ENCODE measurements at regions not wholly inside any gene's neighbourhood (a gene's known extent, or its start where the extent isn't known, plus 50 kb on each side); places are given as distances from the start of the nearest gene placed in this dataset.

DNA sequence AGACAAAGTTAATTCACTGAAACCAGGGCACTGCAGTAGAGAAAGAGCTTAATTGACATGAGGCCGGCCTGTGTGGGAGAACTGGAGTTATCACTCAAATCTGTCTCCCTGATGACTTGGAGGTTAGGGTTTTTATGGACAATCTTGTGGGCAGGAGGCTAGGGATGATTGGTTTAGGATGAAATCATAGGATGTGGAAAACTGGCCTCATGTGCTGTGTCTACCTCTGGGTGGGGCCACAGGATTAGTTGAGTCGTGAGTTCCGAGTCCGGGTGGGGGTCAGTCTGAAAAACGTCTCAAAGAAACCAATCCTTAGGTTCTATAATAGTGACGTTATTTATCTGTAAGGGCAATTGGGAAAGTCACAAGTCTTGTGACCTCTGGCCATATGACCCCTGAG, 68.1 kb downstream of the UCHL1 start:
- Histone ChIP-seq H2BK15ac (ENCODE audit: low read depth, low read length) (no peak overlapping the region), H3K9ac (ENCODE audit: extremely low read depth, insufficient read length, low read length) (no peak overlapping the region), H3K4ac (ENCODE audit: low read depth, low read length) (no peak overlapping the region), H3K4me1 (ENCODE audit: insufficient read depth, low read length) (peaks cover 10% of the 10 kb centered on the region; the same call in 1 of the 2 replicates), H2BK20ac (ENCODE audit: low read depth, low read length, poor library complexity, severe bottlenecking) (no peak overlapping the region), H3K4me2 (ENCODE audit: insufficient read depth, insufficient read length, low read length) (no peak overlapping the region), H3K79me2 (ENCODE audit: insufficient read depth, low read length) (no peaks in the 10 kb centered on the region), H4K5ac (ENCODE audit: insufficient read length, low read depth, low read length) (no peak overlapping the region), H2AK5ac (ENCODE audit: insufficient read length, low read length) (no peak overlapping the region), H4K8ac (replicated peaks; ENCODE audit: insufficient read length, low read depth, low read length) (no peak overlapping the region), H3K23me2 (ENCODE audit: insufficient read length, low read depth, low read length, poor library complexity, severe bottlenecking) (no peaks in the 10 kb centered on the region), H2BK12ac (ENCODE audit: insufficient read length, low read depth, low read length) (no peak overlapping the region), H3K9me3 (ENCODE audit: control insufficient read depth, low read depth, low read length) (no peaks in the 10 kb centered on the region), H3K23ac (ENCODE audit: insufficient read length, low read depth, low read length) (no peak overlapping the region), H3T11ph (ENCODE audit: low read length) (no peak overlapping the region), H2BK5ac (ENCODE audit: insufficient read length, low read length) (no peak overlapping the region), H4K20me1 (ENCODE audit: control insufficient read depth, insufficient read depth, insufficient read length) (no peaks in the 10 kb centered on the region), H3K79me1 (ENCODE audit: insufficient read depth, low read depth, low read length, poor library complexity, severe bottlenecking) (no peaks in the 10 kb centered on the region), H3K18ac (ENCODE audit: insufficient read length, low read depth, low read length) (no peak overlapping the region), H4K91ac (ENCODE audit: insufficient read length, low read depth, low read length) (no peak overlapping the region), H2BK120ac (ENCODE audit: low read depth, low read length, poor library complexity, severe bottlenecking) (no peak overlapping the region), H3K14ac (ENCODE audit: insufficient read depth, low read length) (no peak overlapping the region), H3K56ac (ENCODE audit: insufficient read length, low read depth, low read length) (no peak overlapping the region), H3K27me3 (ENCODE audit: insufficient read depth, low read length) (no peaks in the 10 kb centered on the region), H3K27ac (ENCODE audit: insufficient read length, low read depth, low read length) (no peak overlapping the region), H2AFZ (ENCODE audit: low read length) (no peak overlapping the region)
- peaks cover 39 to 40% of the 10 kb centered on the region in 2 experiments for H3K4me1 Mint-ChIP-seq
- no CpG with 5 or more reads among the region's 6 CpGs for WGBS (ENCODE audit: extremely low coverage, insufficient read length, low lambda C conversion rate)
- peaks cover 6 to 7% of the 10 kb centered on the region in 2 experiments; a peak in 4 of 5 replicates for H3K9me3 Mint-ChIP-seq
- H3K4me3 Mint-ChIP-seq = no peak overlapping the region
- H3K27ac Mint-ChIP-seq = no peak overlapping the region
- peaks cover 2% of the 10 kb centered on the region for H3K27me3 Mint-ChIP-seq (ENCODE audit: low read depth)
- TF ChIP-seq, protein P1, sequence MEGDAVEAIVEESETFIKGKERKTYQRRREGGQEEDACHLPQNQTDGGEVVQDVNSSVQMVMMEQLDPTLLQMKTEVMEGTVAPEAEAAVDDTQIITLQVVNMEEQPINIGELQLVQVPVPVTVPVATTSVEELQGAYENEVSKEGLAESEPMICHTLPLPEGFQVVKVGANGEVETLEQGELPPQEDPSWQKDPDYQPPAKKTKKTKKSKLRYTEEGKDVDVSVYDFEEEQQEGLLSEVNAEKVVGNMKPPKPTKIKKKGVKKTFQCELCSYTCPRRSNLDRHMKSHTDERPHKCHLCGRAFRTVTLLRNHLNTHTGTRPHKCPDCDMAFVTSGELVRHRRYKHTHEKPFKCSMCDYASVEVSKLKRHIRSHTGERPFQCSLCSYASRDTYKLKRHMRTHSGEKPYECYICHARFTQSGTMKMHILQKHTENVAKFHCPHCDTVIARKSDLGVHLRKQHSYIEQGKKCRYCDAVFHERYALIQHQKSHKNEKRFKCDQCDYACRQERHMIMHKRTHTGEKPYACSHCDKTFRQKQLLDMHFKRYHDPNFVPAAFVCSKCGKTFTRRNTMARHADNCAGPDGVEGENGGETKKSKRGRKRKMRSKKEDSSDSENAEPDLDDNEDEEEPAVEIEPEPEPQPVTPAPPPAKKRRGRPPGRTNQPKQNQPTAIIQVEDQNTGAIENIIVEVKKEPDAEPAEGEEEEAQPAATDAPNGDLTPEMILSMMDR (conservative IDR thresholded peaks at IDR 0.05) = no peak
- DNase-seq = no peak
- peaks cover 0 to 16% (median 3%) of the 10 kb centered on the region in 3 experiments; a peak in 3 of 7 replicates for H3K36me3 Mint-ChIP-seq (ENCODE audit: insufficient read depth in 1 of 3, low read depth in 3 of 3)
